ENCODE measurements at regions not wholly inside any gene's neighbourhood (a gene's known extent, or its start where the extent isn't known, plus 50 kb on each side); places are given as distances from the start of the nearest gene placed in this dataset.

DNA sequence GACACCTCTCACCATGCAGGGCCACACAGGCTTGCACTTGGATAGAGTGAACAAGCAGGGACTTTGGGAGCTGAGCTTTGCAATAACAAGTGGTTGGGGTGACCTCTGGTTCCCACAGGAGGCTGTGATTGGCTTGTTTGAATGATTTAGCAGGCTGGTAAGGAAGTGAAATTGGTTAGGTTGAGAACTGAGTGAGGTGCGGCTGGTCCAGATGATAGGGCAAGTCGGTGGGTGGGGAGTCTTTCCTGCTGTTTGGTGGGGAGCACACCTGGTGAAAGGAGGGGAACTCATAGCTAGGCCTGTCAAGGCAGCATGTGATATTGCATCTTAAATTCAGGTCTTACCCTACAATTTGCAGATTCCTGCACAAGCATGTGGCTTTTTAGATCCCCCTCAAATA, 794.6 kb upstream of the ZNF608 start:
- TF ChIP-seq, protein P1, sequence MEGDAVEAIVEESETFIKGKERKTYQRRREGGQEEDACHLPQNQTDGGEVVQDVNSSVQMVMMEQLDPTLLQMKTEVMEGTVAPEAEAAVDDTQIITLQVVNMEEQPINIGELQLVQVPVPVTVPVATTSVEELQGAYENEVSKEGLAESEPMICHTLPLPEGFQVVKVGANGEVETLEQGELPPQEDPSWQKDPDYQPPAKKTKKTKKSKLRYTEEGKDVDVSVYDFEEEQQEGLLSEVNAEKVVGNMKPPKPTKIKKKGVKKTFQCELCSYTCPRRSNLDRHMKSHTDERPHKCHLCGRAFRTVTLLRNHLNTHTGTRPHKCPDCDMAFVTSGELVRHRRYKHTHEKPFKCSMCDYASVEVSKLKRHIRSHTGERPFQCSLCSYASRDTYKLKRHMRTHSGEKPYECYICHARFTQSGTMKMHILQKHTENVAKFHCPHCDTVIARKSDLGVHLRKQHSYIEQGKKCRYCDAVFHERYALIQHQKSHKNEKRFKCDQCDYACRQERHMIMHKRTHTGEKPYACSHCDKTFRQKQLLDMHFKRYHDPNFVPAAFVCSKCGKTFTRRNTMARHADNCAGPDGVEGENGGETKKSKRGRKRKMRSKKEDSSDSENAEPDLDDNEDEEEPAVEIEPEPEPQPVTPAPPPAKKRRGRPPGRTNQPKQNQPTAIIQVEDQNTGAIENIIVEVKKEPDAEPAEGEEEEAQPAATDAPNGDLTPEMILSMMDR (IDR thresholded peaks at IDR 0.05), result no peak
- TF ChIP-seq EZH2 (IDR thresholded peaks at IDR 0.05), result no peak
